HG03280 (cell line): ENCODE measurements at regions not wholly inside any gene's neighbourhood (a gene's known extent, or its start where the extent isn't known, plus 50 kb on each side); places are given as distances from the start of the nearest gene placed in this dataset.
A peak's percentile ranks its signal among the peaks of the same experiment; 100 is the strongest.

Experiments
- ATAC-seq: cut with Tn5 transposase; IDR thresholded peaks from one replicate; pipeline ENCODE4 v1.9.1; 2021; ENCODE audit warnings: mild to moderate bottlenecking, moderate library complexity; ENCODE audit not compliant: unreplicated experiment

GRCh38 chr5:88144219-88145001, 124.2 kb downstream of the TMEM161B start:
- no peak for ATAC-seq

- ATAC-seq = no peak
These were observed 124.9 kb downstream of the TMEM161B start for GRCh38 chr5:88143693-88144218.

GRCh38 chr5:88142886-88143692, 125.6 kb downstream of the TMEM161B start:
- no peak for ATAC-seq

- no peak for ATAC-seq
These were observed 126.1 kb downstream of the TMEM161B start for GRCh38 chr5:88142636-88142885.

GRCh38 chr5:88140856-88141752, 127.5 kb downstream of the TMEM161B start:
- ATAC-seq = peak; percentile 97

GRCh38 chr5:88140396-88140855, 128.2 kb downstream of the TMEM161B start:
- no peak for ATAC-seq

GRCh38 chr5:88130211-88130815, 138.3 kb downstream of the TMEM161B start:
- ATAC-seq = no peak

GRCh38 chr5:88128813-88129212, 139.8 kb downstream of the TMEM161B start:
- ATAC-seq = no peak

- ATAC-seq = no peak
These were observed 149.0 kb downstream of the TMEM161B start for GRCh38 chr5:88119535-88120125.

GRCh38 chr5:88118179-88118578, 150.5 kb downstream of the TMEM161B start:
- ATAC-seq = no peak

- no peak for ATAC-seq
These were observed 151.1 kb downstream of the TMEM161B start for GRCh38 chr5:88117546-88117945.

GRCh38 chr5:88116396-88116795, 152.2 kb downstream of the TMEM161B start:
- no peak for ATAC-seq

- ATAC-seq = no peak
These were observed 153.4 kb downstream of the TMEM161B start for GRCh38 chr5:88115211-88115610.

- no peak for ATAC-seq
These were observed 155.2 kb downstream of the TMEM161B start for GRCh38 chr5:88113429-88113828.

- no peak for ATAC-seq
These were observed 158.8 kb downstream of the TMEM161B start for GRCh38 chr5:88109818-88110217.

GRCh38 chr5:88108490-88109279, 160.0 kb downstream of the TMEM161B start:
- ATAC-seq = no peak

GRCh38 chr5:88094906-88095496, 173.6 kb downstream of the TMEM161B start:
- no peak for ATAC-seq

- no peak for ATAC-seq
These were observed 174.2 kb downstream of the TMEM161B start for GRCh38 chr5:88094403-88094802.

- no peak for ATAC-seq
These were observed 174.9 kb downstream of the TMEM161B start for GRCh38 chr5:88093765-88094164.
